HG03103 (cell line): ENCODE measurements at regions not wholly inside any gene's neighbourhood (a gene's known extent, or its start where the extent isn't known, plus 50 kb on each side); places are given as distances from the start of the nearest gene placed in this dataset.

ENCODE experiments used
- ATAC-seq: cut with Tn5 transposase; IDR thresholded peaks from one replicate; pipeline ENCODE4 v1.9.1; 2021; ENCODE audit warnings: low read depth; ENCODE audit not compliant: unreplicated experiment

- no peak for ATAC-seq
Observed at GRCh38 chr5:74576941-74577456, 63.5 kb downstream of the ENC1 start.

- no peak for ATAC-seq
Observed at GRCh38 chr5:74575741-74576538, 64.6 kb downstream of the ENC1 start.

GRCh38 chr5:74570250-74570649 lies 70.3 kb downstream of the ENC1 start:
- ATAC-seq, result no peak

GRCh38 chr5:74567411-74567995 lies 73.0 kb downstream of the ENC1 start:
- ATAC-seq, result no peak

GRCh38 chr5:74562122-74562521 lies 78.4 kb downstream of the ENC1 start:
- ATAC-seq, result no peak

GRCh38 chr5:74560245-74560644 lies 80.3 kb downstream of the ENC1 start:
- ATAC-seq, result no peak

GRCh38 chr5:74556631-74557595 lies 83.6 kb downstream of the ENC1 start:
- no peak for ATAC-seq

- ATAC-seq, result no peak
Observed at GRCh38 chr5:74556006-74556405, 84.5 kb downstream of the ENC1 start.

- ATAC-seq, result no peak
Observed at GRCh38 chr5:74552101-74552500, 88.4 kb downstream of the ENC1 start.

- ATAC-seq, result no peak
Observed at GRCh38 chr5:74550927-74551326, 89.6 kb downstream of the ENC1 start.

GRCh38 chr5:74549384-74549783 lies 91.1 kb downstream of the ENC1 start:
- ATAC-seq, result no peak

GRCh38 chr5:74546796-74547195 lies 93.7 kb downstream of the ENC1 start:
- no peak for ATAC-seq

- ATAC-seq, result no peak
Observed at GRCh38 chr5:74544811-74545210, 95.7 kb downstream of the ENC1 start.

GRCh38 chr5:74543162-74543995 lies 97.1 kb downstream of the ENC1 start:
- ATAC-seq, result no peak

GRCh38 chr5:74542482-74542881 lies 98.0 kb downstream of the ENC1 start:
- no peak for ATAC-seq

GRCh38 chr5:74541381-74541781 lies 99.1 kb downstream of the ENC1 start:
- ATAC-seq, result no peak

- no peak for ATAC-seq
Observed at GRCh38 chr5:74540622-74541021, 99.9 kb downstream of the ENC1 start.

- no peak for ATAC-seq
Observed at GRCh38 chr5:74539986-74540385, 100.5 kb downstream of the ENC1 start.

GRCh38 chr5:74538206-74538661 lies 102.3 kb downstream of the ENC1 start:
- ATAC-seq, result no peak

GRCh38 chr5:74536658-74537057 lies 103.9 kb downstream of the ENC1 start:
- no peak for ATAC-seq
